Osteoblast (primary cell): ENCODE measurements at regions not wholly inside any gene's neighbourhood (a gene's known extent, or its start where the extent isn't known, plus 50 kb on each side); places are given as distances from the start of the nearest gene placed in this dataset.

ENCODE experiments used
- DNase-seq: peaks from one replicate; pipeline ENCODE4 v3.0.0; 2011; ENCODE audit warnings: low spot score, mixed read lengths; ENCODE audit not compliant: insufficient read length; ENCODE audit errors: missing footprints
- H2AFZ ChIP-seq: 2 replicates; pipeline ENCODE4 v1.6.0; 2011; ENCODE audit warnings: mild to moderate bottlenecking, low read length
- H3K27ac ChIP-seq: 2 replicates; pipeline ENCODE4 v1.5.1; 2011; ENCODE audit warnings: mild to moderate bottlenecking, low read depth, low read length, moderate library complexity
- H3K27me3 ChIP-seq: 2 replicates; pipeline ENCODE4 v1.6.0; 2012; ENCODE audit warnings: mild to moderate bottlenecking, control low read depth, inconsistent platforms, low read length, moderate library complexity; ENCODE audit not compliant: insufficient read depth
- H3K36me3 ChIP-seq: 2 replicates; pipeline ENCODE4 v1.5.1; 2011; ENCODE audit warnings: mild to moderate bottlenecking, low read length, control low read depth, moderate library complexity; ENCODE audit not compliant: insufficient read depth
- H3K4me1 ChIP-seq: 2 replicates; pipeline ENCODE4 v1.5.1; 2011; ENCODE audit warnings: mild to moderate bottlenecking, low read length, control low read depth, moderate library complexity; ENCODE audit not compliant: insufficient read depth
- H3K4me2 ChIP-seq: 2 replicates; pipeline ENCODE4 v1.6.0; 2011; ENCODE audit warnings: mild to moderate bottlenecking, low read length; ENCODE audit not compliant: insufficient read depth
- H3K4me3 ChIP-seq: fragments of 200-600 bp; sonication (generic); 3 replicates; pipeline ENCODE4 v1.5.1; 2012; ENCODE audit warnings: mild to moderate bottlenecking, low read length, inconsistent platforms; ENCODE audit not compliant: insufficient read depth
- H3K79me2 ChIP-seq: 2 replicates; pipeline ENCODE4 v1.6.0; 2012; ENCODE audit warnings: mild to moderate bottlenecking, low read length, control low read depth, inconsistent platforms; ENCODE audit not compliant: insufficient read depth
- H3K9me3 ChIP-seq: 2 replicates; pipeline ENCODE4 v1.5.1; 2011; ENCODE audit warnings: low read depth, low read length, control low read depth
- H4K20me1 ChIP-seq: 2 replicates; pipeline ENCODE4 v1.6.0; 2012; ENCODE audit warnings: mild to moderate bottlenecking, low read length, control low read depth; ENCODE audit not compliant: insufficient read depth
- CTCF ChIP-seq: IDR thresholded peaks from 2 replicates; pipeline ENCODE4 v1.5.1; 2011; ENCODE audit warnings: mild to moderate bottlenecking, low read depth, low read length, moderate library complexity; ENCODE audit errors: extremely low read depth

- H3K79me2 ChIP-seq = no peaks in the 10 kb centered on the region
- H4K20me1 ChIP-seq = no peaks in the 10 kb centered on the region
- no peaks in the 10 kb centered on the region for H3K27me3 ChIP-seq
- H2AFZ ChIP-seq = no peak overlapping the region
- peaks cover 3% of the 10 kb centered on the region for H3K9me3 ChIP-seq
- H3K4me2 ChIP-seq = no peak overlapping the region
- no peaks in the 10 kb centered on the region for H3K4me1 ChIP-seq
- H3K36me3 ChIP-seq = no peaks in the 10 kb centered on the region
- no peak overlapping the region for H3K27ac ChIP-seq
- no peak for TF ChIP-seq CTCF
- H3K4me3 ChIP-seq = no peak overlapping the region
- no peak for DNase-seq
Observed at GRCh38 chr3:20747741-20748140, 561.7 kb upstream of the SGO1 start.

- no peaks in the 10 kb centered on the region for H3K36me3 ChIP-seq
- H3K9me3 ChIP-seq = peaks cover 3% of the 10 kb centered on the region
- H3K27me3 ChIP-seq = no peaks in the 10 kb centered on the region
- no peaks in the 10 kb centered on the region for H3K4me1 ChIP-seq
- H2AFZ ChIP-seq = no peak overlapping the region
- no peak for TF ChIP-seq CTCF
- H4K20me1 ChIP-seq = no peaks in the 10 kb centered on the region
- no peak for DNase-seq
- H3K27ac ChIP-seq = no peak overlapping the region
- no peaks in the 10 kb centered on the region for H3K79me2 ChIP-seq
- H3K4me2 ChIP-seq = no peak overlapping the region
- no peak overlapping the region for H3K4me3 ChIP-seq
Observed at GRCh38 chr3:20743553-20744321, 557.7 kb upstream of the SGO1 start.

GRCh38 chr3:20742903-20743552 lies 557.0 kb upstream of the SGO1 start:
- H4K20me1 ChIP-seq = no peaks in the 10 kb centered on the region
- no peaks in the 10 kb centered on the region for H3K36me3 ChIP-seq
- TF ChIP-seq CTCF = no peak
- no peaks in the 10 kb centered on the region for H3K4me1 ChIP-seq
- no peaks in the 10 kb centered on the region for H3K79me2 ChIP-seq
- no peak for DNase-seq
- no peak overlapping the region for H2AFZ ChIP-seq
- peaks cover 3% of the 10 kb centered on the region for H3K9me3 ChIP-seq
- no peaks in the 10 kb centered on the region for H3K27me3 ChIP-seq
- no peak overlapping the region for H3K4me2 ChIP-seq
- H3K4me3 ChIP-seq = no peak overlapping the region
- no peak overlapping the region for H3K27ac ChIP-seq

GRCh38 chr3:20741381-20741780 lies 555.4 kb upstream of the SGO1 start:
- Histone ChIP-seq H3K9me3 (no peaks in the 10 kb centered on the region), H3K79me2 (no peaks in the 10 kb centered on the region), H3K4me1 (no peaks in the 10 kb centered on the region), H2AFZ (no peak overlapping the region), H3K4me3 (no peak overlapping the region), H3K36me3 (no peaks in the 10 kb centered on the region), H3K27ac (no peak overlapping the region), H3K27me3 (no peaks in the 10 kb centered on the region), H3K4me2 (no peak overlapping the region), H4K20me1 (no peaks in the 10 kb centered on the region)
- DNase-seq = no peak
- no peak for TF ChIP-seq CTCF
